NCI-H1436 (cell line): ENCODE measurements at regions not wholly inside any gene's neighbourhood (a gene's known extent, or its start where the extent isn't known, plus 50 kb on each side); places are given as distances from the start of the nearest gene placed in this dataset.

Experiments used
- DNase-seq: peaks from one replicate; lab custom pipeline; 2025; lab: John Stamatoyannopoulos, UW

GRCh38 chr2:66895206-66895605, 460.3 kb downstream of the MEIS1 start:
- DNase-seq = no peak

DNA sequence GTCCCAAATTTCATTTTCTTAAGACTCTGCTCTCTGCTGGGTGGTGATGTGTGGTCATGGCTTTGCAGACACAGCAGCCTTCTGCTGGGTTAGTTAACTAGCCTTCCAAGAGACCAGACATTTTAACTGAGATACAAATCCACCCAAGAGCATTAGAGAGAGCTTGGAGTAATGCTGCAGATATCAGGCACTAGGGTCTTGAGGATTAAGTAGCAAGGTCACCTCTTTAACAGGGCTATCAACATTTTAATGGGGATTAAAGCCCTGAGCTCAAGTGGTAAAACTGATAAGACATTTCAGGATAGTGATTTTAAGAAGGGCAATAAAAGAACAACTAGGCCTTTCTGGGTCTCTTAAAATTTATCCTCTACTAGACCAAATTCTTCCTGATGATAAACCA, 461.2 kb downstream of the MEIS1 start:
- no peak for DNase-seq

DNA sequence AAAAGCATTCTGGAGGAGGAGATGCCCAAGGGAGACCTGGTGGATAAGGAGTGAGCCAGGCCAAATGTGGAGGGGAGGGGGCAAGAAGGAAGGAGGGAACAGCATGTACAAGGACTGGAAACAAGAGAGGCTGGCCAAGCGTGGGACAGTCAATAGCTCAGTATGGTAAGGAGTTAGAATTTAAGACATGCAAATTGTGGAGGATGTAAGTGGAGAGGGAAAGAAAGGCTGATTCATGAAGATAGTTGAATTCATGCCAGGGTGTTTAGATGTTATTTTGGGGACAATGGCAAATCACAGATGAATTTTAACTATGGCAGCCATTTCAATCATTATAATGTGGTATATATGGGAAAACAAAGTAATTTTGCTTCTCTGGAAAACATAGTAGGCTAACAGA, 462.3 kb downstream of the MEIS1 start:
- no peak for DNase-seq

DNA sequence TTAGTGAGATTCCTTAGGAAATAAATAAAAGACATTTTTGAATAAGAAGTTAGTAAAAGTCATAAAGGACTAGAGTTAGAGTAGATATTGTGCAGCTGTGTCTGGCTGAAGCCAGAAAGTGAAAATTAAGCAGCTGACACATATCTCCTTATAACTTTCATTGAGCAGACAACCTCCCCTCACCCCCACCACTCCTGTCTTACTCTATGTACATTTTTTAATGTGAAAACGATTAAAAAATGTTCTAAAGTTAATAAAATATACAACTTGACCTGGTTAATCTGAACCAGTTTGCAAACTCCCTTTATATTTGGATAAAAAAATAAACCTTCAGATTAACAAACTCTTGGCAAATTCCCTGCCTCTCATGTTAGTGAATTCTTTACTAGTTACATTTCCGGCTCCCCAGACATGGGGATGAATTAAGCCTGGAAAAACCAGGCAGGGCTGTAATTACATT, 462.8 kb downstream of the MEIS1 start:
- no peak for DNase-seq

- no peak for DNase-seq
Measured at GRCh38 chr2:66899109-66899508, 464.2 kb downstream of the MEIS1 start.

DNA sequence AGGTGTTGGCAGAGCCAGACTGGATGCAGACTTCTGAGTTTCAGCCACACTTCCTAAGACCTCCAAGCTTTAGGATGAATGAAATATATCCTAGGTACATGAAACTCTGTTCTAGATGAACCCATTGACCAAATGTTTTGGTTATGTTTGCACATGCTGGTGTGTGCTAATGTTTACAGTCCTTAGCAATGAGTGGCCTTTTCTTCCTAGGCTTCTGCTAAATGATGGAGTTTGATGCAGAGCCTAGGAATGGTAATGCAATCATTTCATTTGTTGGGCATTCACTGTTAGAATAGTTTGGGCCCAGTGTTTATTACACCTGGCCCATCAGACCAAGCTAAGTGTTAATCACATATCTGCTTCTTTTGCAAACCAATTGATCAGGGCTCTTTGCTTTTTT, 464.7 kb downstream of the MEIS1 start:
- DNase-seq = no peak

GRCh38 chr2:66901344-66901743, 466.4 kb downstream of the MEIS1 start:
- no peak for DNase-seq

GRCh38 chr2:66903183-66903582, 468.3 kb downstream of the MEIS1 start:
- DNase-seq = no peak

DNA sequence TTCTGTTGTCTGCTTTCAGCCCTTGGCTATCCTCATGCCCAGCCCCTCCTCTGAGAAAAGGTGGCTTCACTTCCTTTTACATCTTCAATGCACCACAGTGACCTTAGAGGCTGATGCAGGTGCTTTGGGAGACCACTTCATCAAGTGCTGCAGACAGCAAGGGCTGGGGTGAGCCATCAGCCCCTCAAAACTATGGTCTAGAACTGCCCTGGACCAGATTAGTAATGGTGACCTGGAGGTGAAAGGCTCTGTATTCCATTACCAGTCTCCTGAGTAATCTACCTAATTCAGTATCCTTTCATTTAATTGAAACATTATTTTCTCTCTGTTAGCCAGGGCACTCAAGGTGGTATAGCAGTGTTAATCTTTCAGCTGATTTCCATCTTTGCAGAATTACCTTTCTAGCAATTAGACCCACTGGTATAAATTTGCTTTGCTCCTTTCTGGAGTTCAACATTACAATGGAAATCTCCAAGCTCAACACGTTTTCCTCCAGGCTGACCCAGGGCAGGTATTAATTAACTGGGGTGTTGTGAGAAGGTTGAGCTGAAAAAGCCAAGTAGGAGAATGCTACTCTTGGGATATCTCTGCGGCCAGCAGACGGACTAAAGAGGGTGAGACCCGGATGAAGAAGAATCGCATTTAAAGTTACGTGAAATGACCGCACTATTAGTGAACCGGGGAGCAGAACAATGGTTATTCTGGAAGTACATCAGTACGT, 469.0 kb downstream of the MEIS1 start:
- DNase-seq = no peak

- no peak for DNase-seq
Measured at GRCh38 chr2:66915237-66915636, 480.3 kb downstream of the MEIS1 start.

- no peak for DNase-seq
Measured at GRCh38 chr2:66919286-66919685, 477.8 kb upstream of the ETAA1 start.

- no peak for DNase-seq
Measured at GRCh38 chr2:66920415-66920814, 476.7 kb upstream of the ETAA1 start.

DNA sequence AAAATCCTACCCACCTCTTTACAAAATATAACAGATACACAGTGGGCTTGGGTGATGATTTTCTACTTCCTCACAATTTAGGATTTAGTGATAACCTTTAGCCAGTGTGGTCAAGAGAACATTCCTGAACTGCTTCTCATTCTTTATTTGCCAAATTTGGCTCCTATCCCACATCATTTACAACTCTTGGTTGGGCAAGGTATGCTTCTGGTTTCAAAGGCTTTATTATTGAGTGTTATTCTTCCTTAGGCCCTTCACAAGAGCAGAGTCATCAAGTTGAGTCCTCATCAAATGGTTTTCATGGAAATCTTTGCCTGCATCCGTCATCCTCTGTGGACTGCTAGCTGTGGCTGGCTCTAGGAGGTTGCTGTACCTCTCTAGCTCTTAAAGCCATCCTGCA, 472.0 kb upstream of the ETAA1 start:
- DNase-seq = no peak

DNA sequence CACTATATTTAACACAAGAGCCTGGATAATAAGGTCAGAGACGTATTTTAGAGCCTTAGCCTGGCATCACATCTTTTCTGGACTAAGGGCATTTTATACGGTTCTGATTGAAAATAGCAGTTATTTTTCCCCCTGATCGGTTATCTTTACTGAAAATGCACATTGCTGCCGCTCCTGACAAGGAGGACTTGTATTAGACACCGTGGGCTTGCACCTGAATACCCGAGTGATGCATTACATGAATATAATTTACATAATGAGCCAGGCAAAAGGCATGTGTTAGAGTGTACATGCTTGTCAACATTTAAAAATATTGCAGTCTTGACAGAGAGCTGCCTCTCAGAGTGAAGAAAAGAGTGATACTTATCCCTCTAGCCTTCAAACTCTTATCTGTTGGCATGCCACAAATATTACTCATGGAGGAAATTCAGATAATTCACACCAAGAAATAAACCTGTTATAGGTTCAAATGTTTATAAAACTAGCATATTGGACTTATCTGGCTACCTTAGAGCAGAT, 470.5 kb upstream of the ETAA1 start:
- DNase-seq = no peak

DNA sequence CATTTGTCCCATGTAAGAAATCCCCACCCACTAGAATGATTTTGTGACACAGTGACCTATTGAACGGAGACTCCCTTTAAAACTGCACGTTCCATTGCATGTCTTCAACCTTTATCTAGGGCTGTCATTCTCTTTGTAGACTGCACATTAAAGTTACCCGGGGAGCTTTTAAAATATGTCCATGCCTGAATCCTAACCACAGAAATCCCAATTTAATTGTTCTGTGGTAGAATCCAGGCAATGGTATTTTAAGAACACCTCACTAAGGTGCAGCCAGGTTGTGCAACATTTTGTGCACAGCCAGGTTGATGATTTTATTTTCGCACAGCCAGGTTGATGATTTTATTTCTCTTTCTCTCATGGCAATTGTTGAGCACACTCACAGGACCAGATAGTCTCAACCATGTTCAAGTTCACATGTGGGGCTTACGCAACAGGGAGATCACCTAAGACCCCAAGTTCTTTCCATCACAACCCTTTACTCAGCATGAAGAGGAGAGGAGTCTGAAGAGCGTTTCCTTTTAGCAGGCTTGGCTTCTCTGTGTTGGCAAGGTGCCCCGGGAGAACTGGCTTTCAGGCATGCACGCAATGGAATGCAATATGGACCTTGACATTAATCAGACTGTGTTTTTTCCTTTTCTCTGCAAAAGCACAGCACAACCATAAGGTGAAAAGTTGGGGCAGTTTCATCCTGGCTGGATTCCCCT, 467.3 kb upstream of the ETAA1 start:
- no peak for DNase-seq

GRCh38 chr2:66930339-66931220, 466.6 kb upstream of the ETAA1 start:
- no peak for DNase-seq

- no peak for DNase-seq
Measured at GRCh38 chr2:66938471-66938967, 458.6 kb upstream of the ETAA1 start.

DNA sequence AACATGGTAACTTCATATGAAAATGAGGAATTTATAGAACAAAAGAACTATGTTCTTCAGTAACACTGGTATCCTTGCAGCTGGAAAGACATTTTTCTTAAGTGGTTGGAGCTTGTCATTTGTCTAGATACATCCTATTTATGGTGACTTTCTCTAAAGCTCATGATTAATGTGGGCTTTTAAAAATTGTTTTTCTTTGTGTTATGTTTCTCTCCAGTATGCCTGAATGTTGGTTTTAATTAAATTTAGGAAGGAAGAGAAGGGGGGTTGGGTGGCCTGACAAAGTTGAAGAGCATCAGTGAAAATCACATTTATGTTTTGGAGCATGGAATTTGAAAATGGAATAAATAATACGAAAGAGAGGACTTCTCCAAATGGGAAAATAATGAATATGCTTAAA, 457.1 kb upstream of the ETAA1 start:
- no peak for DNase-seq

GRCh38 chr2:66948234-66948633, 448.9 kb upstream of the ETAA1 start:
- DNase-seq = no peak

DNA sequence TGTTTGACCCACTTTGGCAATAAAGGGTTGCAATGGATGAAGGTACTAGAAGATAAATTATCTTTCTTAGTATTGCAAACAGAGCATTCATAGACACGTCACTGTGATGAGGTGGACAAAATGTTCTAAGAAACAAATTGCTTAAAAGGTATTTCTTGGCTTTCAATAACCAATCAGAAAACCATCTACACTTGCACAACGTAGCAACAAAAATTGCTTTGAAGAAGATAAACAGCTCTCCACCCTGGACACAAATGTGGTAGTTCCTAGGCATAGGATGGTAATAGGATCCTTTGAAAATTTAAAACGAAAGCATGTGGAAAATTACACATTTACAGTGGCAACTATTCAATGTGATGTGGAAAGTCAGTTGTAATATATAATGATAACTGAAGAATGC, 439.9 kb upstream of the ETAA1 start:
- DNase-seq = no peak

- DNase-seq = no peak
Measured at GRCh38 chr2:66957677-66958076, 439.5 kb upstream of the ETAA1 start.

GRCh38 chr2:66960161-66960560, 437.0 kb upstream of the ETAA1 start:
- no peak for DNase-seq
